CD4-positive, alpha-beta T cell treated with Interferon gamma for 1 hour (primary cell): ENCODE measurements at regions not wholly inside any gene's neighbourhood (a gene's known extent, or its start where the extent isn't known, plus 50 kb on each side); places are given as distances from the start of the nearest gene placed in this dataset.

ENCODE experiments used
- DNase-seq: peaks from one replicate; pipeline ENCODE4 v3.0.0-alpha.2; 2020

GRCh38 chr6:138550346-138550767 lies 51.1 kb upstream of the NHSL1 start:
- no peak for DNase-seq

DNA sequence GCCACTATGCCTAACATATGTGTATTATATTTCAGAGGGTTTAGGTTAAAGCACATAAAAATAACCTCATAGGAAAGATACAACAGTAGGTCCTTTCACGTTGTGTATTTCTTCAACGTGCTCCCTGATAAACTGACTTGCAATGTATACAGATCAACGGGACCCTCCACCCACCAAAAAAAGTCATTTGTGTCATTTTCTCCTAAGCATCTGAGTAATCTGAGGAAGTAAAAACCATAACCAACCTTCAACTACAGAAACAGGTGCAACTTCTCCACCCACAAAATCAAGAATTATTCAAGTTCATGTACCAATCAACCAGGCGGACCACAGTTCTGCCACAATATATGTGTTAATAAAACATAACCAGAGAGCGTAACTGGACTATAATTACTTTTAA lies 54.9 kb upstream of the NHSL1 start:
- no peak for DNase-seq

DNA sequence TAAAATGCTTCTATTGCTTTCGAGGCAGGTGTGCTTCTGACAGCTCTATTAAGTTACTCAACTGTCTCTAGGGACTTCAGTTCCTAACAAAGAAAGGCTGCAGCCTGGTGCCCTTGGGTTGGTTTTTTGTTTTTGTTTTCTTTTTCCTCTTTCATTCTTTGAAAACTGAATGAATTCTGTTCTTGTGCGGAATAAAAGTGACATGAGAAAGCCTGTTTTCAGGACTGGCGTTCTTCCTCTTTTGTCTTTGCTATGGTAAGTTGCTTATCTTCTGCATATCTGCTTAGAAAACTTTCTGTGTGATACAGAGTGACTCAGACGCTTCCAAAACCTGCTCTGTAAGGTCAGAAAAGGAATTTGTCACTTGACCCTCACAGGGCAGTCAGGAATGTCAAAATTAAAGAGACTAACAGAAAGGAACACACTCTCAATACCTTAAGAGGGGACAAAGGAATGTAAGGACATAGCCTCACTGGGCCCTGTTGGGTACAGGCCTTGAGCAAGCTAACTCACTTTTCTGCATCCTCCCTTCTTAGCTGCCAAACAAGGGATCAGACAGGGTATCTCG lies 56.2 kb upstream of the NHSL1 start:
- DNase-seq: no peak

- no peak for DNase-seq
Measured at GRCh38 chr6:138557147-138557546, 57.9 kb upstream of the NHSL1 start.

DNA sequence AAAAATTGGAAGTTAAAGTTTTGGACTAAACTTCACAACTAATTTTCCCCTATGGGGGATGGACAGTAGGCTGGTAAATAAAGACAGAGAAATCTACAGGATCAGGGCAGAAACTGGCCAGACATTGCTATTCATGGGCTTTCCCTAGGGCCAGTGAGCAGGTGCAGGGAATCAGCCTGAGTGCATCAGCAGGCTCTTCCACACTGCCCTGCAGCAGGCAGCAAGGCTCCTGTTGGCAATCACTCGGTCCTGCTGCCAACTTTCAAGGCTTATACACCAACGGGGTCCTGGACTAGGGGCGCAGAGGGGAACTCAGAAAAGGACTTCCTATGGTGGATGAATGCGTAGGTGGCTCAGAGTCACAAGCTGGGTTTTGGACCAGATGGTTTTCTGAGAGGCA lies 59.8 kb upstream of the NHSL1 start:
- no peak for DNase-seq

GRCh38 chr6:138560130-138560860 lies 61.0 kb upstream of the NHSL1 start:
- no peak for DNase-seq

GRCh38 chr6:138562691-138563090 lies 63.4 kb upstream of the NHSL1 start:
- no peak for DNase-seq

DNA sequence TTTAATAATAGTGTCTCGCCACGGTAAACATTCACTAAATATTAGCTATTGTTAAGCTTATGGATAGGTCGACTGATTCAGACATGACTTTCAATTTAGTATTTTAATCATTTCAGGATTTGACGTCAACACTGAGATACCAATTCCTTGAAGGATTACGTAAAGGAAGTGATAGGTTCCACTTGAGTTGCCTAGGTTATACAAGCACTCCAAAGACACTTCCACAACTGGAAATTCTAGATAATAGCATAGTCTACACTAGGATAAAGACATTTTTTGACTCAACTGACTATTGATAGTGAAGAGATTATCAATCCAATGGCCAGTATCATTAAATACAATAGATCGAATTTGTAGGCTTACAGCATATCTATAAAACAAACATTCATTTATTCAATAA lies 63.9 kb upstream of the NHSL1 start:
- no peak for DNase-seq

- DNase-seq: no peak
Measured at GRCh38 chr6:138563650-138564049, 64.4 kb upstream of the NHSL1 start.

GRCh38 chr6:138564170-138564721 lies 65.0 kb upstream of the NHSL1 start:
- DNase-seq: no peak

DNA sequence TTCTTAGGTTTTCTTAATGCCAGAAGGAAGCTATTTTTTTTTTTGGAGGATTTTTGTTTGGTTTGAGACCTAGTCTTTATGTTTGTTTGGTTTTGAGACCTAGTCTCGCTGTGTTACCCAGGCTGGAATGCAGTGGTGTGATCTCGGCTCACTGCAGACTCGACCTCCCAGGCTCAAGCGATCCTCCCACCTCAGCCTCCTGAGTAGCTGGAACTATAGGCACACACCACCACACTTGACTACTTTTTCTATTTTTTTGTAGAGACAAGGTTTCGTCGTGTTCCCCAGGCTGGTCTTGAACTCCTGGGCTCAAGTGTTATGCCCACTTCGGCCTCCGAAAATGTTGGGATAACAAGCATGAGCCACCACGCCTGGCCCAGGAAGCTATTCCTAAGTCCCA lies 67.8 kb upstream of the NHSL1 start:
- no peak for DNase-seq

DNA sequence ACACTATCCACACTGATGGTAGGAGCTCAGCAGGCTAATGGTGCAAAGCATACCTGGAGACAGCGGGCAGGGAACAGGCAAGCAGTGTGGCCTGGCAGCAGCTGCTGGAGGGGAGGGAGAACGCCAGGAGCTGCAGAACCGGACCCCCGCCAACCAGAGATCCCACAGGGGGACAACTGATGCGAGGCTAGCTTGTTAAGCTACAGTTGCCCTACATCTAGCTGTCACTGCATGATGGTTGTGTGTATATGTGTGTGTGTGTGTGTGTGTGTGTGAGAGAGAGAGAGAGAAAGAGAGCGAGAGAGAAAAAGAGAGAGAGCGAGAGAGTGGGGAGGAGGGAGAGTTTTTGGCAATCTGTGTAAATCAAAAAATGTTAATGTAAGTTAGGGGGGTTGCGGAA lies 69.7 kb upstream of the NHSL1 start:
- DNase-seq: no peak

DNA sequence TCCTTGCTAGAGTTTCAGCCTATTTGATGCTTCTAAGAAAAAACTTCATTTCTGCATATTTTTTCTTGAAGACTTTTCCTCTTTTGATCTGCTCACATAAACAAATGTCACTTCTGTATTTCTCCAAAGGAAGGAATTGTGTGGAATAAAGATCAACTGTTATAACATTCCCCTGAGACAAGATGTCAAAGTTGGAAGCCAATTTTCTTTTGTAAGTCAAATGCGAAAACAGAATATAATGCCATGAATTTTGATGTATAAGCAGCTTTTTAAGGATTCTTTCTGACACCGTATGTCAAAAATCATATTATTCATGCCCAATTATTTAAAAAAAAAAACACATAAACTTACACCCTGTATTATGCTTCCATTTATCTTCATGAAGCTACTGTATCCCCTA lies 70.3 kb upstream of the NHSL1 start:
- no peak for DNase-seq

DNA sequence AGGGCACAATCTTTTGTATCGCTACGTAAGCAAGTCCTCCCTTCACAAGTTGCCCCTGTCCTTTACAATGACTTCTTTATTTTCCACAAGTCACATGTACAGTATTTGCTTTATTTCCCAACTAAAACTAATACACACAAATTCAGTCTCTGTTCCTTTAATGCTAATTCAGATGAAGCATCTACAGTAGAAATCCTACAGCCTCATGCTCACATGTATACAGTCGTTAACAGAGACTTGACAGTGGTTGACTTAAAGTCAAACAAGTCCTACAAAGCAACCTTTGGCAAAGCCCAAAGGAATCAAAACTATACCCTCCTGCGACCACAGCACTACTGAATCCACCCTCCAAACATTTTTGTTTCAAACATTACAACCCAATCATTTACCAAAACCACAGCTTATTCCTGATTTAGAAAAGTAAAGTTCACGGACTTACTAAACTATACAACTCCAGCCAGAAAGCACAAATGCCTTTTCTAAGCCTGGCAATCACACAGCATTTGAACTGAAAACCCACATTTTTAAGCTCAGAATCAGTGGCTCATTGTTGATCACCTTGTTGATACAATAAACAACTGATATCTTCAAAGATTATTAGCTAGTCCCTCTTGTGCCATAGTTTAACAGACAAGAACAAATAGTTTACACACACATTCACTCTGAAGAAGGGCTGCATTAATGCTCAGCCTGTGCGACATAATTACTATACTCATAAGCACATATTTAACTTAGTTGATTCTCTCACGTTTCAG lies 70.9 kb upstream of the NHSL1 start:
- no peak for DNase-seq

- no peak for DNase-seq
Measured at GRCh38 chr6:138570725-138571029, 71.4 kb upstream of the NHSL1 start.

GRCh38 chr6:138571181-138571580 lies 71.9 kb upstream of the NHSL1 start:
- DNase-seq: no peak

GRCh38 chr6:138571585-138572166 lies 72.4 kb upstream of the NHSL1 start:
- DNase-seq: no peak

- no peak for DNase-seq
Measured at GRCh38 chr6:138572167-138572875, 73.0 kb upstream of the NHSL1 start.

DNA sequence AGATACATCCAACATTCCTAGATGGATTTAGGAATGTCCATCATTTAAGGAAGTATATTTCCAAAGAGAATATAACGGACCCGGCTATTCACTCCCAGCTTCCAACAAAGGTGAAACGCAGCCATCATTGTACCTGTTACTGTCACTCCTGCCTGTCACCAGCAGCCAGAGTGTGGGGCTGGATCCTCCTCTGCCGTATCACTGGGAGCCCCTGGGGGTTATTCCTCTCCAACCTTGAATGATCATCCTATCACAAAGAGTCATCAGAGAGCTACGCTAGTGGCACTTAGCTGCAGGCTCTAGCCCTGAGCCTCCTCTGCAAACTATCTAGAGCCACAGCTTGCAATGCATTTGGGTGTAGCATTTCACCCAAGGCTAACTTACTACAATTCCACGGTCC lies 73.6 kb upstream of the NHSL1 start:
- no peak for DNase-seq

GRCh38 chr6:138575257-138575656 lies 76.0 kb upstream of the NHSL1 start:
- DNase-seq: no peak

DNA sequence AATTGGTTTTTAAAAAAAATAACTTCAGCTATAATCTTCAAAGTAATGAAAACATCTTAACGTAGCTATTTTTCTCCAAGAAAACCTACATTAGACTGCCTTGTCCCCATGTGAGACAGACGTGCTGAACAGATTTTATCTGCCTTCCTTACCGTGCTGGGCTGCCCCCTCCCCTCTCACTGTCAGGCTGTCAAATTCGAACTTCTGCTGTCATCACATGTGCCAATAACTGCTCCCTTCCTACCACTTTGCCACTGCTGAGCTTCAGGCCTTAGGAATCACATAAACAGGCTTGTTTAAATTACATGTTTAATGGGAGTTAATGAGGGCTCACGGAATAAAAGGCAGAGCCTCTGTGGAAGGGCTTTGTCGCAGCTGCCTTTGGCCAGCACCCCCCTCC lies 77.0 kb upstream of the NHSL1 start:
- DNase-seq: no peak

- no peak for DNase-seq
Measured at GRCh38 chr6:138577151-138577915, 78.0 kb upstream of the NHSL1 start.
